ENCODE measurements at regions not wholly inside any gene's neighbourhood (a gene's known extent, or its start where the extent isn't known, plus 50 kb on each side); places are given as distances from the start of the nearest gene placed in this dataset.

DNA sequence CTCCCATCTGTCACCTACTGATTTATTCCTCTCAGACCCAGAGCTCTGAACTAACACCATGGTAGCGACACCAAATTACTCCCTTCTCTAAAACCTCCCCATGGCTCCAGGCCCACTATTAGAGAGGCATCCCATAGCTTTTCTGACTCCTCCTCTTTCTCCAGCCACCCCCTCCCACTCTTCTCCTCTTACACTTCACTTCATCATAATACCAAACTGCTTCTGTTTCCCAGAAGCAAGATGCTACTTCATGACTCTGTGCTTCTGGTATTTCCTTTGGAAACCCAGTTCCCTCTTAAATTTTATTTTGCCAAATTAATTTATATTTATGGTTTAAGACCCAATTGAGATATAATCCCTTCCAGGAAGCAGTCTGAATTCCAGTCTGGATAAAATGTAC, 465.1 kb upstream of the PDZRN3 start:
- TF ChIP-seq CTCF (IDR thresholded peaks at IDR 0.05) = no peak
- TF ChIP-seq POLR2A (IDR thresholded peaks at IDR 0.05) = no peak

Measured in esophagus squamous epithelium (tissue), 4 donors.